ENCODE measurements at regions not wholly inside any gene's neighbourhood (a gene's known extent, or its start where the extent isn't known, plus 50 kb on each side); places are given as distances from the start of the nearest gene placed in this dataset.

- H3K9ac ChIP-seq (ENCODE audit: control insufficient read depth, insufficient read depth, low read length) = no peak overlapping the region
- CTCF ChIA-PET = no interaction called here
- POLR2A ChIA-PET = no interaction called here
- SMC1A ChIA-PET (ENCODE audit: uncharacterized antibody, unreplicated experiment) = no interaction called here
- H3K79me2 ChIP-seq (ENCODE audit: control insufficient read depth, insufficient read depth, low read length) = no peaks in the 10 kb centered on the region
- TF ChIP-seq E2F8 (IDR thresholded peaks at IDR 0.05; ENCODE audit: low read depth, partially characterized antibody) = no peak
- no peak for TF ChIP-seq HDAC2 (IDR thresholded peaks at IDR 0.05)
- TF ChIP-seq TARDBP (IDR thresholded peaks at IDR 0.05; ENCODE audit: borderline replicate concordance) = no peak
- no peak for TF ChIP-seq YBX1 (IDR thresholded peaks at IDR 0.05)
- no peak for TF ChIP-seq RFX5 (IDR thresholded peaks at IDR 0.05; ENCODE audit: low read depth, low read length)
- 26% methylated on average over 38 of the region's 47 CpGs for WGBS (ENCODE audit: insufficient coverage, insufficient replicate concordance, low lambda C conversion rate, missing lambda C conversion rate)
- DNase-seq (ENCODE audit: low read depth, low spot score) = no peak
- RAD21 ChIA-PET (ENCODE audit: unreplicated experiment) = no interaction called here
- H4K20me1 ChIP-seq (ENCODE audit: control insufficient read depth, insufficient read depth) = no peaks in the 10 kb centered on the region
- FAIRE-seq = no peak
- no peak for ATAC-seq
- no TSS peak for BruUV-seq (replicated peaks)
- no peak overlapping the region for H3K27ac ChIP-seq (ENCODE audit: control insufficient read depth, insufficient read depth)
- H2AFZ ChIP-seq (ENCODE audit: control insufficient read depth, low read depth, low read length) = no peak overlapping the region
- in situ Hi-C loops (cut with MboI) = no loop called here
- H3K36me3 ChIP-seq (ENCODE audit: control insufficient read depth in 2 of 2, insufficient read depth in 2 of 2, low read length in 1 of 2) = no peaks in the 10 kb centered on the region
- no peaks in the 10 kb centered on the region for H3K4me1 ChIP-seq (ENCODE audit: control insufficient read depth, insufficient read depth, low read length)
- intact Hi-C loops (cut with micrococcal nuclease; ENCODE audit: unreplicated experiment) = no loop called here
- no peak overlapping the region for H3K4me3 ChIP-seq
- H3K27me3 ChIP-seq (replicated peaks in 1 of 2; ENCODE audit: control insufficient read depth in 2 of 2, insufficient read depth in 2 of 2, low read length in 1 of 2) = peaks cover 2 to 10% of the 10 kb centered on the region in 2 experiments; a peak in 3 of 4 replicates
- H3K4me2 ChIP-seq (ENCODE audit: control insufficient read depth, insufficient read depth) = no peak overlapping the region
- no peaks in the 10 kb centered on the region for H3K9me3 ChIP-seq (replicated peaks; ENCODE audit: control insufficient read depth, insufficient read depth, low read length)
Measured at GRCh38 chr20:62551407-62552323, 75.9 kb upstream of the GATA5 start.

All from GM12878 (cell line).